HCT116 (cell line): ENCODE measurements at regions not wholly inside any gene's neighbourhood (a gene's known extent, or its start where the extent isn't known, plus 50 kb on each side); places are given as distances from the start of the nearest gene placed in this dataset.

Source experiments
- ATAC-seq: fragments of 200-7000 bp; cut with Tn5 transposase; 2 replicates; pipeline ENCODE4 v1.9.1; 2020; ENCODE audit warnings: mild to moderate bottlenecking, moderate library complexity
- BruUV-seq: library from RNA; stranded (reverse); fragments of 400-500 nt; replicated peaks from 2 replicates; lab custom pipeline; 2021; lab: Mats Ljungman, UMichigan
- CTCF ChIA-PET: fragments of 300-600 bp; sonication (Branson Sonifier 250); formaldehyde crosslinking; loops from one replicate; lab custom pipeline; 2021; ENCODE audit warnings: antibody characterized with exemption; lab: Charles Lee
- POLR2A ChIA-PET: fragments of 300-600, 350-600 bp; sonication (Branson Sonifier 250); formaldehyde crosslinking; loops from one replicate; lab custom pipeline; 2021; ENCODE audit warnings: antibody characterized with exemption; lab: Charles Lee
- RAD21 ChIA-PET, 2 experiments: fragments of 300-600 bp; sonication (Branson Sonifier 250); formaldehyde crosslinking; loops; one replicate each; lab custom pipeline; 2023; ENCODE audit warnings: low total read pairs in 2 of 2; ENCODE audit not compliant: uncharacterized antibody in 2 of 2, unreplicated experiment in 2 of 2, low non-redundant PET in 1 of 2; lab: Charles Lee
- DNase-seq: peaks from one replicate; pipeline ENCODE4 v3.0.0-alpha.2; 2010; ENCODE audit warnings: low read depth, low spot score
- H2AFZ ChIP-seq: fragments of 200-600 bp; shearing (Covaris generic), sonication (generic); 2 replicates; pipeline ENCODE4 v1.6.1; 2017; ENCODE audit warnings: low read depth, mixed run types, mixed read lengths, antibody characterized with exemption, low read length; ENCODE audit not compliant: poor library complexity, severe bottlenecking
- H3K27ac ChIP-seq: 2 replicates; pipeline ENCODE4 v1.5.1; 2012; ENCODE audit warnings: low read depth, low read length
- H3K27me3 ChIP-seq: fragments of 200-600 bp; sonication (generic); 2 replicates; pipeline ENCODE4 v1.6.1; 2016; ENCODE audit warnings: mixed run types, low read length, mixed read lengths; ENCODE audit not compliant: insufficient read depth
- H3K36me3 ChIP-seq, 2 experiments: fragments of 200-500 bp in 1 of 2; fragments of 200-600 bp in 1 of 2; sonication (Bioruptor generic) in 1 of 2; sonication (generic) in 1 of 2; 2 replicates each; pipeline versions ENCODE4 v1.5.1 to v1.6.1; 2014 to 2016; ENCODE audit warnings: low read length in 2 of 2, inconsistent platforms in 1 of 2, mixed read lengths in 1 of 2, mixed run types in 1 of 2; ENCODE audit not compliant: insufficient read depth in 2 of 2, control insufficient read depth in 1 of 2
- H3K4me1 ChIP-seq, 2 experiments: fragments of 200-600 bp in 1 of 2; sonication (generic) in 1 of 2; 2 replicates each; pipeline versions ENCODE4 v1.5.1 to v1.6.1; 2012 to 2017; ENCODE audit warnings: low read length in 2 of 2, inconsistent platforms in 1 of 2, mild to moderate bottlenecking in 1 of 2, mixed read lengths in 1 of 2, mixed run types in 1 of 2, moderate library complexity in 1 of 2; ENCODE audit not compliant: insufficient read depth in 2 of 2, control insufficient read depth in 1 of 2
- H3K4me2 ChIP-seq: fragments of 200-600 bp; sonication (generic); 2 replicates; pipeline ENCODE4 v1.6.1; 2017; ENCODE audit warnings: mixed run types, low read length, mixed read lengths
- H3K4me3 ChIP-seq, 2 experiments: fragments of 200-600 bp in 1 of 2; sonication (generic) in 1 of 2; replicated peaks in 1 of 2; 2 replicates each; pipeline ENCODE4 v1.5.1; 2011 to 2016; ENCODE audit warnings: low read length in 2 of 2, control low read depth in 1 of 2, low read depth in 1 of 2, mild to moderate bottlenecking in 1 of 2, mixed read lengths in 1 of 2, mixed run types in 1 of 2
- H3K79me2 ChIP-seq: fragments of 200-600 bp; sonication (generic); 2 replicates; pipeline ENCODE4 v1.6.1; 2017; ENCODE audit warnings: mild to moderate bottlenecking, mixed run types, low read length, moderate library complexity, mixed read lengths; ENCODE audit not compliant: insufficient read depth
- H3K9ac ChIP-seq: fragments of 200-600 bp; sonication (generic); 2 replicates; pipeline ENCODE4 v1.6.1; 2016; ENCODE audit warnings: low read length, mixed read lengths
- H3K9me2 ChIP-seq: fragments of 200-600 bp; sonication (generic), shearing (Covaris generic); 2 replicates; pipeline ENCODE4 v1.6.1; 2017; ENCODE audit warnings: mixed run types, mild to moderate bottlenecking, moderate library complexity; ENCODE audit not compliant: insufficient read depth
- H3K9me3 ChIP-seq, 2 experiments: fragments of 200-500 bp in 1 of 2; fragments of 200-600 bp in 1 of 2; sonication (Bioruptor generic) in 1 of 2; sonication (generic) in 1 of 2; 2 replicates each; pipeline ENCODE4 v1.6.1; 2014 to 2017; ENCODE audit warnings: low read length in 2 of 2, mixed read lengths in 2 of 2, inconsistent platforms in 1 of 2, low read depth in 1 of 2, mild to moderate bottlenecking in 1 of 2, mixed run types in 1 of 2, moderate library complexity in 1 of 2; ENCODE audit not compliant: control insufficient read depth in 1 of 2, insufficient read depth in 1 of 2
- H4K20me1 ChIP-seq: fragments of 200-600 bp; sonication (generic), shearing (Covaris generic); 2 replicates; pipeline ENCODE4 v1.6.1; 2017; ENCODE audit warnings: mixed run types, mild to moderate bottlenecking, moderate library complexity; ENCODE audit not compliant: insufficient read depth
- CBX3 ChIP-seq: IDR thresholded peaks from 2 replicates; pipeline ENCODE4 v1.6.1; 2012; ENCODE audit warnings: low read depth
- CEBPB ChIP-seq: IDR thresholded peaks from 2 replicates; pipeline ENCODE4 v1.6.1; 2012; ENCODE audit warnings: low read depth
- EGR1 ChIP-seq: IDR thresholded peaks from 2 replicates; pipeline ENCODE4 v1.6.1; 2012; ENCODE audit warnings: low read depth
- RAD21 ChIP-seq: IDR thresholded peaks from 2 replicates; pipeline ENCODE4 v1.6.1; 2012; ENCODE audit warnings: low read depth, mild to moderate bottlenecking
- REST ChIP-seq: IDR thresholded peaks from 2 replicates; pipeline ENCODE4 v1.6.1; 2012; ENCODE audit warnings: low read depth
- SP1 ChIP-seq: IDR thresholded peaks from 2 replicates; pipeline ENCODE4 v1.6.1; 2012; ENCODE audit warnings: low read depth
- YY1 ChIP-seq: IDR thresholded peaks from 2 replicates; pipeline ENCODE4 v1.6.1; 2011; ENCODE audit warnings: low read length, low read depth, moderate library complexity, mild to moderate bottlenecking; ENCODE audit not compliant: insufficient replicate concordance; ENCODE audit errors: extremely low read depth
- ZBTB33 ChIP-seq: IDR thresholded peaks from 2 replicates; pipeline ENCODE4 v1.6.1; 2011; ENCODE audit warnings: mild to moderate bottlenecking, low read length, moderate library complexity; ENCODE audit not compliant: insufficient replicate concordance; ENCODE audit errors: extremely low read depth
- ZFX ChIP-seq: fragments of 450-650 bp; IDR thresholded peaks from 2 replicates; pipeline ENCODE4 v1.6.1; 2017
- ZNF274 ChIP-seq: fragments of 200-500 bp; sonication (Bioruptor generic); IDR thresholded peaks from 2 replicates; pipeline ENCODE4 v1.6.1; 2014; ENCODE audit warnings: mild to moderate bottlenecking, low read depth, low read length, inconsistent platforms
- intact Hi-C: fragments of 100-400 bp; cut with micrococcal nuclease; formaldehyde crosslinking; loops from 2 replicates; pipeline ENCODE4 v1.10.0; 2022

GRCh38 chr2:219731173-219731572 is 103.7 kb downstream of the SLC4A3 start:
- no peak overlapping the region for H3K4me2 ChIP-seq
- H4K20me1 ChIP-seq, result 0 out of 2 replicates have a peak, but pooled peaks cover 4% of the 10 kb centered on the region
- no peaks in the 10 kb centered on the region for H3K9me3 ChIP-seq
- peak; percentile 33; the same call in 1 of the 2 replicates for ATAC-seq
- POLR2A ChIA-PET, result no interaction called here
- H3K4me3 ChIP-seq, result no peak overlapping the region
- RAD21 ChIA-PET, result no interaction called here
- intact Hi-C loops, result loop anchor here (10.0 kb wide), 1 partner anchor 274 kb away; no protein-coding TSS in a partner anchor
- peak overlapping the region; percentile 15; the same call in 1 of the 2 replicates for H3K27ac ChIP-seq
- 0 out of 2 replicates have a peak overlapping the region, but pooled peaks have one; percentile 11 for H3K9ac ChIP-seq
- DNase-seq, result no peak
- H3K27me3 ChIP-seq, result no peaks in the 10 kb centered on the region
- TF ChIP-seq ZFX (no peak), CEBPB (no peak), ZNF274 (no peak), EGR1 (no peak), SP1 (no peak), CBX3 (no peak), ZBTB33 (no peak), REST (no peak), RAD21 (no peak), YY1 (no peak)
- CTCF ChIA-PET, result no interaction called here
- no peaks in the 10 kb centered on the region for H3K9me2 ChIP-seq
- H3K79me2 ChIP-seq, result peaks cover 98% of the 10 kb centered on the region
- 0 out of 4 replicates have a peak, but pooled peaks cover 2 to 14% of the 10 kb centered on the region in 2 experiments for H3K36me3 ChIP-seq
- peaks cover 46 to 89% of the 10 kb centered on the region in 2 experiments for H3K4me1 ChIP-seq
- no peak overlapping the region for H2AFZ ChIP-seq
- BruUV-seq, result no TSS peak
